Heart right ventricle (tissue), 16 donors: ENCODE measurements at regions not wholly inside any gene's neighbourhood (a gene's known extent, or its start where the extent isn't known, plus 50 kb on each side); places are given as distances from the start of the nearest gene placed in this dataset.

Experiments used
- ATAC-seq, 8 donors: fragments of 200-7000 bp; cut with Tn5 transposase; one replicate each; pipeline ENCODE4 v1.9.1; 2020; ENCODE audit warnings: mild to moderate bottlenecking in 8 of 8, moderate library complexity in 8 of 8, moderate number of reproducible peaks in 1 of 8
- DNase-seq, 2 donors: peaks; one replicate each; pipeline ENCODE4 v3.0.0-alpha.2; 2020
- H3K27ac ChIP-seq, 10 donors: fragments of 200-600 bp; sonication (generic) in 2 of 10; one replicate each; pipeline versions ENCODE4 v1.5.0 to v1.8.0; 2020 to 2022; ENCODE audit warnings: mild to moderate bottlenecking in 3 of 10
- H3K27me3 ChIP-seq, 7 donors: fragments of 200-600 bp; one replicate each; pipeline ENCODE4 v1.8.0; 2021 to 2022; ENCODE audit warnings: mild to moderate bottlenecking in 2 of 7
- H3K36me3 ChIP-seq, 9 donors: fragments of 200-600 bp; sonication (generic) in 1 of 9; one replicate each; pipeline versions ENCODE4 v1.5.0 to v1.8.0; 2020 to 2022; ENCODE audit warnings: mild to moderate bottlenecking in 2 of 9
- H3K4me1 ChIP-seq, 9 donors: fragments of 200-600 bp; sonication (generic) in 1 of 9; one replicate each; pipeline versions ENCODE4 v1.5.0 to v1.8.0; 2020 to 2022; ENCODE audit warnings: mild to moderate bottlenecking in 4 of 9
- H3K4me3 ChIP-seq, 10 donors: fragments of 200-600 bp; sonication (generic) in 2 of 10; one replicate each; pipeline versions ENCODE4 v1.5.0 to v1.8.0; 2020 to 2022; ENCODE audit warnings: mild to moderate bottlenecking in 7 of 10, moderate library complexity in 2 of 10
- H3K9me3 ChIP-seq, 11 donors: fragments of 200-600 bp in 10 of 11; sonication (generic) in 2 of 11; one replicate each; pipeline versions ENCODE4 v1.5.0 to v1.8.0; 2013 to 2022; ENCODE audit warnings: mild to moderate bottlenecking in 2 of 11, control low read depth in 1 of 11, moderate library complexity in 1 of 11
- CTCF ChIP-seq, 9 donors: fragments of 200-600 bp; sonication (generic) in 2 of 9; IDR thresholded peaks; one replicate each; pipeline versions ENCODE4 v1.5.0 to v1.8.0; 2021 to 2022; ENCODE audit warnings: antibody characterized with exemption in 9 of 9, mild to moderate bottlenecking in 5 of 9, moderate library complexity in 1 of 9
- WGBS, 2 donors: extraction: QIAGEN DNeasy Blood & Tissue Kit; methylation state at CpG; one replicate each; pipeline ENCODE4 v1.1.7; 2013; ENCODE audit warnings: inconsistent platforms in 1 of 2; 5-methylcytosine and 5-hydroxymethylcytosine counted together
- intact Hi-C, 10 donors: fragments of 100-400 bp; cut with DNase I; formaldehyde crosslinking; loops; one replicate each; pipeline versions ENCODE4 v1.11.1 to v1.14.2; 2022
- donor health status: Arrhythmogenic right ventricular cardiomyopathy.
- donor health status: ischemic (EF 13 %, LVEDD 7.1; RV severe dilation, severe dysfunction).
- donor health status: healthy with polysubstance abuse.
- donor health status: DM: no; HTN: yes; CAD: no.
- donor health status: DM: no; HTN: no; CAD: no.
- donor health status: ischemic (EF 25% LVEDD 6.9; RV normal size, moderate dysfunction).
- donor health status: ischemic (EF 25% LVEDD 5.7; RV mildly dilated, moderate dysfunction).
- donor health status: healthy.
- donor health status: DM: yes; HTN: yes; CAD: no.
- donor health status: Ischemic cardiomyopathy.
- donor health status: ischemic (EF 35%, LVEDD 5.7; RV mildly dilated, moderate dysfunction).
- donor health status: nonischemic (EF 11% LVEDD 7.7; RV severe dilation, severe dysfunction).
- donor health status: DM: yes; HTN: yes; CAD: no.
- donor health status: PGD.
- donor health status: ischemic (EF 29% LVEDD 5.4; RV normal size, mild dysfunction).
- donor health status: nonischemic (EF 23%, LVEDD 6.1; RV moderate dilation, normal function).

- Histone ChIP-seq H3K4me3 (no peak overlapping the region), H3K27ac (peak overlapping the region in 4 of 10 donors; percentile 6 to 59 (median 14)), H3K27me3 (no peaks in the 10 kb centered on the region), H3K36me3 (no peaks in the 10 kb centered on the region), H3K4me1 (peaks cover 0 to 26% (median 16%) of the 10 kb centered on the region in 9 donors), H3K9me3 (no peaks in the 10 kb centered on the region)
- DNase-seq, result peak in 1 of 2 donors; percentile 28
- peak in 7 of 8 donors; percentile 74 to 95 (median 89) for ATAC-seq
- intact Hi-C loops, result no loop called here
- TF ChIP-seq CTCF (IDR thresholded peaks at IDR 0.05), result no peak
- WGBS, 2 donors, result 24 to 42% methylated on average over 4 of the region's 4 CpGs
Observed at GRCh38 chr1:56132520-56132919, 446.8 kb downstream of the PLPP3 start.

GRCh38 chr1:56129837-56130236 is 449.5 kb downstream of the PLPP3 start:
- TF ChIP-seq CTCF (IDR thresholded peaks at IDR 0.05), result no peak
- Histone ChIP-seq H3K4me1 (peaks cover 0 to 26% (median 16%) of the 10 kb centered on the region in 9 donors), H3K36me3 (no peaks in the 10 kb centered on the region), H3K4me3 (no peak overlapping the region), H3K9me3 (peaks cover 0 to 5% (median 0%) of the 10 kb centered on the region in 11 donors), H3K27ac (no peak overlapping the region), H3K27me3 (no peaks in the 10 kb centered on the region)
- DNase-seq (no peak), ATAC-seq (no peak)
- WGBS, 2 donors, result 75 to 94% methylated on average over 3 of the region's 3 CpGs
- intact Hi-C loops, result no loop called here

- intact Hi-C loops, result no loop called here
- Histone ChIP-seq H3K27ac (no peak overlapping the region), H3K36me3 (no peaks in the 10 kb centered on the region), H3K9me3 (peaks cover 0 to 26% (median 4%) of the 10 kb centered on the region in 11 donors), H3K4me3 (no peak overlapping the region), H3K4me1 (no peaks in the 10 kb centered on the region), H3K27me3 (no peaks in the 10 kb centered on the region)
- TF ChIP-seq CTCF (IDR thresholded peaks at IDR 0.05), result no peak
- WGBS, 2 donors, result 95 to 97% methylated on average over 3 of the region's 3 CpGs
- ATAC-seq, result no peak
- DNase-seq, result no peak
Observed at GRCh38 chr1:56125316-56125715, 454.0 kb downstream of the PLPP3 start.

- H3K27ac ChIP-seq, result no peak overlapping the region
- TF ChIP-seq CTCF (IDR thresholded peaks at IDR 0.05), result no peak
- 76 to 81% methylated on average over 3 of the region's 3 CpGs for WGBS, 2 donors
- no peaks in the 10 kb centered on the region for H3K36me3 ChIP-seq
- intact Hi-C loops, result no loop called here
- ATAC-seq (no peak), DNase-seq (no peak)
- no peak overlapping the region for H3K4me3 ChIP-seq
- peaks cover 0 to 26% (median 4%) of the 10 kb centered on the region in 11 donors for H3K9me3 ChIP-seq
- H3K4me1 ChIP-seq, result no peaks in the 10 kb centered on the region
- H3K27me3 ChIP-seq, result no peaks in the 10 kb centered on the region
Observed at GRCh38 chr1:56123826-56124225, 455.5 kb downstream of the PLPP3 start.
